GM18505 (cell line): ENCODE measurements at regions not wholly inside any gene's neighbourhood (a gene's known extent, or its start where the extent isn't known, plus 50 kb on each side); places are given as distances from the start of the nearest gene placed in this dataset.

Experiments used
- ATAC-seq: cut with Tn5 transposase; IDR thresholded peaks from one replicate; pipeline ENCODE4 v1.9.1; 2021; ENCODE audit not compliant: unreplicated experiment
- POLR2A ChIP-seq: IDR thresholded peaks from 4 replicates; pipeline ENCODE4 v1.6.1; 2011; ENCODE audit warnings: borderline replicate concordance; ENCODE audit not compliant: insufficient read depth, insufficient read length; ENCODE audit errors: extremely low read depth

GRCh38 chr1:81597720-81598426 is 202.9 kb upstream of the ADGRL2 start:
- ATAC-seq: no peak
- no peak for TF ChIP-seq POLR2A

GRCh38 chr1:81596341-81596740 is 204.4 kb upstream of the ADGRL2 start:
- no peak for ATAC-seq
- TF ChIP-seq POLR2A: no peak

GRCh38 chr1:81594206-81594605 is 206.5 kb upstream of the ADGRL2 start:
- TF ChIP-seq POLR2A: no peak
- no peak for ATAC-seq

- no peak for TF ChIP-seq POLR2A
Observed at GRCh38 chr1:81592233-81592632, 208.5 kb upstream of the ADGRL2 start.

GRCh38 chr1:81590171-81590570 is 210.6 kb upstream of the ADGRL2 start:
- TF ChIP-seq POLR2A: no peak
- no peak for ATAC-seq

More at GRCh38 chr1:81592233-81592632, 208.5 kb upstream of the ADGRL2 start:
- no peak for ATAC-seq

- ATAC-seq: no peak
- no peak for TF ChIP-seq POLR2A
Observed at GRCh38 chr1:81588149-81588548, 212.6 kb upstream of the ADGRL2 start.

GRCh38 chr1:81587426-81587825 is 213.3 kb upstream of the ADGRL2 start:
- TF ChIP-seq POLR2A: no peak
- ATAC-seq: no peak

- no peak for ATAC-seq
- TF ChIP-seq POLR2A: no peak
Observed at GRCh38 chr1:81585371-81585770, 215.4 kb upstream of the ADGRL2 start.

GRCh38 chr1:81584398-81584797 is 216.3 kb upstream of the ADGRL2 start:
- no peak for TF ChIP-seq POLR2A
- ATAC-seq: no peak

- no peak for ATAC-seq
- no peak for TF ChIP-seq POLR2A
Observed at GRCh38 chr1:81583878-81584277, 216.9 kb upstream of the ADGRL2 start.

- no peak for ATAC-seq
Observed at GRCh38 chr1:81582467-81582986, 218.2 kb upstream of the ADGRL2 start.

GRCh38 chr1:81578867-81579266 is 221.9 kb upstream of the ADGRL2 start:
- TF ChIP-seq POLR2A: no peak
- ATAC-seq: no peak

More at GRCh38 chr1:81582467-81582986, 218.2 kb upstream of the ADGRL2 start:
- TF ChIP-seq POLR2A: no peak

- ATAC-seq: no peak
Observed at GRCh38 chr1:81577004-81577697, 223.6 kb upstream of the ADGRL2 start.

GRCh38 chr1:81574408-81574807 is 226.3 kb upstream of the ADGRL2 start:
- ATAC-seq: no peak
- no peak for TF ChIP-seq POLR2A

More at GRCh38 chr1:81577004-81577697, 223.6 kb upstream of the ADGRL2 start:
- no peak for TF ChIP-seq POLR2A
